Ammon's horn (tissue), 1 donor: ENCODE measurements at regions not wholly inside any gene's neighbourhood (a gene's known extent, or its start where the extent isn't known, plus 50 kb on each side); places are given as distances from the start of the nearest gene placed in this dataset.
"Not testable (repeated sequence)": the region's sequence is repeated elsewhere in the genome, so short reads cannot be mapped to it uniquely, and the experiment has no call there.

Source experiments
- DNase-seq: peaks from one replicate; pipeline ENCODE4 v3.0.0-alpha.2; 2016; ENCODE audit warnings: low spot score

DNA sequence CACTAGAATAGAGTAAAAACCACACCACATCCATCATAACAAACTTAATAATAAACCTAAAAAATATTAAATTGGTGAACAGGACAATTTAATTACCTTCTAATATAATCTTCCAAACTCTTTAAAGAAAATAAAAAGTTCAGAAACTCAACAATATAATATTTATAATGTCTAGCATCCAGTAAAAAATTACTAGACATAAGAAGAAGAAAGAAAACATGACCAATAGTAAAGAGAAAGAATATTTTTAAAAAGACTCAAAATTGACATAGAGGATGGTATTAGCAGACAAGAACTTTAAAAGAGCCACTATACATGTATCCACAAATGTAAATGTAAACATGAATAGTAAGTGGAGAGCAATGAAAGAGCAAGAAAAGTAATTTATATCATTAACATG lies 388.4 kb downstream of the TFEC start:
- DNase-seq: no peak

DNA sequence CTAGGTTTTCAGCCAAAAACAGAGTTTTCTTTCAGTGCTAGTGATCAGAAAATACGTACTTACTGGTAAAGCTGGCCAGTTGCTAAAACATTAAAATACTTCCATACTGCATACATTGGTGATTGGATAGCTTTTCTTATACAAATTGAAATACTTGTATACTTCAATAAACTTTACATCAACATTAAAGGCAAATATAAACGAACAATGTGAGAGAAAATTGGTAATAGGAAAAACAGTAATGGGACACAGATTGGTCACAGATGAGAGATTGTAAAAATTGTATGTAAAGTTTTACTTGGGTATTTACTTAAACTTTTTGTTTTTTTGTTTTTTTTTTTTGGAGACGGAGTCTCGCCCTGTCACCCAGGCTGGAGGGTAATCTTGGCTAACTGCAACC lies 391.7 kb downstream of the TFEC start:
- DNase-seq: no peak

DNA sequence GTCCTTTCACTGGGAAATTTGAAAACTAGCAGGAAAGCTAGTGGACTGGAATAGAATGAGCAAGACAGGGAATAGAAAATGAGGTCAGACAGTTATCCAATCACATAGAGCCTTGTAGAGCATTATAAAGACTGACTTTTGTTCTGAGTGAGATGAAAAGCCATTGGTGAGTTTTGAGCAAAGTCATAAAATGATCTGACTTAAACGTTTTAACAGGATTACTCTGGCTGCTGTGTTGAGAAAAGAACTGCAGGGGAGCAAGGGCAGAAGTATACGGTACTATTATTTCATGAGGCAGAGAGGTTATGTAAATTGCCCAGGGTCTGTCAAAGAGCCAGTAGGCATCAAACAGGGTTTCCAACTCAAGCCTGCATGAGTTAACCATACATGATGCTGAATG lies 393.4 kb downstream of the TFEC start:
- no peak for DNase-seq

DNA sequence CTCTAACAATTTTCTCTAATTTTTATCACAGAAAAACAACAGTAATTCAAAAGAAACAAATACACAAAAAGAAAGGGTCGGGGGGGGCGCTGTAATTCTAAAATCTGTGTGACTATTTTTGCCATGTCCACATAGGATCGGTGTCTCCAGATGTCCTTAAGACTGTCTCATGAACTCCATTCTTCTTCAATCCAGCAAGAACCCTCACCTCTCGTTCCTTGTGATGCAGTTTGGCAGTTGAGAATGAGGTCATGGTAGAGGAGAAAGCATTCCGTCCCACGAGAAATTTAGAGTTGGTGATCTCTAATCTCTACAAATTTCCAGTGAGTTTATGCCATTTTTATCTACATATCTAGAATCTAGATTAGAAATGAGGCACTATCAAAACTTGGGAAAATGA lies 394.7 kb downstream of the TFEC start:
- DNase-seq: no peak

DNA sequence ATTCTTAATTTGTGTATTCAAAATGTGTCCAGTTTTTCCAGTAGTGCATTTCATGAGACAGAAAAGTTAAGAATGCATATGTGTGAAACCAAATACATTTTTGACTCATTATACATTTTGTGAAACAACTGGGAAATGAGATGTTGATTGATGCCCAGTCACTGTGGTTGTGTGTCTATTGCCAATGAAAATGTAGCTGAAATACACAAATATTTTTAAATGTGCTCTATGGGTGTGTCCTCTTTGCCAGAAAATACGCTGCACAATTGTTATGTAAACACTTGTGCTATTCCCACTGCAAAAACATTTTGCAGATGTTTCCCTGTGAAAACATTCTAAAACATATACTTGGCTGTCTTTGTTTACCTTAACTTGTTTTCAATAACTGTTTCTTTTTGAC lies 395.2 kb downstream of the TFEC start:
- DNase-seq: no peak

DNA sequence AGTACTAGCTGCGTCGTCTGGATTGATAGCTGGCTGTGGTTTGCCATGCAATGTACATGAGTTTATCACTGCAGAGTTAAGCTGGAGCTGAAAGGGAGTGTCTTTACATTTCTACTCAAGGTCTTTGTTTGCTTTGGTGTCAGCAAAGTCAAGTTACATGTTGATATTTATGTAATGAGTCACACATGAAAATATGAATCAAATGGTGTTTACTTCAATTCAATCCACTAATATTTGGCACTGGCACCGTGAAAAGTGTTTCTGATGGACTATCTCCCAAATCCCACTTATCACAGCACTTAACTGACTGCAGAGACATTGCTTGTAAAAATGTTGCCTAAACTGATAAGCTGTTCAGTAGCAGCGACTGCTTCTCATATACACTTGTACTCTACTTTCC lies 395.9 kb downstream of the TFEC start:
- no peak for DNase-seq

DNA sequence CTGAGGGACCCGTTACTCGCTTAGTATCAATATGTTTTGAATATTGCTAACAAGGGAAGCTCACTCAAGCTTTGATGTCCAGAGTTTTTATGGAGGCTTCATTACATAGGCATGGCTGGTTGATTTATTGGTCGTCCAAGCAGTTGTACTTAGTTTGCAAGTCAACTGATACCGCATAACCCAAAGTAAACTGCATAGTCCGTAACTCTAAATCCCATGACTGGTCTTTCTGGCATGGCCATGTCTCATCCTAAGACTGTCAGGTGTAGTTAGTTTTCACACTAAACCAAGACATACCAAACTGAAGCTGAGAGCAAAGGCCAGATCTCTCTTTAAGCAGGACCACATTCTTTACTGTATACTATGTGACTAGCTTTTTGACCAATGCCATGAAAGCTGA lies 397.9 kb downstream of the TFEC start:
- DNase-seq: no peak

DNA sequence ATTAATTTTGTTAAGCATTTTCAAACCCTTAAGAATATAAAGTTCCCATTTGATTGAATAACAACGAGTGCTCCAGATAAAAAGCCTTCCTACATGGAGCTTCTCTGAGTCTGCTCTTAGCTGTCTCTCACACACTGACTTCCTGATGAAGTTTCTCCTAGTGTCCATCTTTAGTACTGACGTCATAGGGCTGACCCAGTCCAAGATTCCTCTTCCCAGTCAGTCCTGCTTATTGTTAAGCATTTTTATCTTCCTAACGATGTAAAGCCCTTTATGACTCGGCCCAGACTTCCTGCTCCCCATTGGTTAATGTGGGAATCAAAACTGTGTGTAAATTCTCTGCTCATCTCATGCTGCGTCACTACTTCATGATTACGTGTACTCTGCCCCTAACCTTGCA lies 398.8 kb downstream of the TFEC start:
- no peak for DNase-seq

DNA sequence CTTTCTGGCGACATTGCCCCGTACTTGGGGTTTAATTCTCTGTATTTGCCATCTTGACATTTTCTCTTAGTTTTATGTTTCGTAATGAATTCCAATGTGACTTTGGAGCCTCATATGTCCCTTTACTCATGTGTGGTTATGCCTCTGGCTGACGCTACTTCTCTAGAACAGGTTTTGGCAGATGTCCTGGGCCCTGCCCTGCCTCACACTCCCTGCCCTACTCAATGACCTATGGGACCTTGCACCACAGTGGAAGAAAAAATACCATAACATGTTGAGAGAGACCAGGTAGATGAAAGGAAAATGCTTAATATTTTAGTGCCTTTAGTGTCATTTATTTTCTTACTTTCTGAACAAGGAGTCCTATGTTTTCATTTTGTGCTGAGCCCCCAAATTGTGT lies 400.5 kb downstream of the TFEC start:
- no peak for DNase-seq

DNA sequence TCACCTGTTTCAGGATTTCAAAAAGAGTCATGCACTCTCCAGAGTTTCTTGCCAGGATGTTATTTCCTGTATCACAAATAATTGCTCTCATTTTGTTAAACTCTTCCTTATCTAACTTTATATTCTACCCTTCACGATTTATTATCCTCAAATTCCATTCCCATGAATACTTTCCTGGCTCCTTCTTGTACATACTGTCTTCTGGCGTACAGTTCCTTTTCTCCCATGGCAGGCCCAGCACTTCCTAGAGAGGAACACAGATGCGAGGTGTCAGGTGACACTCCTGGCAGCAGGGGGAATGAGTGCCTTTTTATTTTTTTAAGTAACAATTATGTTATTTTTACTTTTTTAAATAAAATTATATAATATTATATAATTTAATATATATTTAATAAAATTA lies 411.9 kb downstream of the TFEC start:
- no peak for DNase-seq

DNA sequence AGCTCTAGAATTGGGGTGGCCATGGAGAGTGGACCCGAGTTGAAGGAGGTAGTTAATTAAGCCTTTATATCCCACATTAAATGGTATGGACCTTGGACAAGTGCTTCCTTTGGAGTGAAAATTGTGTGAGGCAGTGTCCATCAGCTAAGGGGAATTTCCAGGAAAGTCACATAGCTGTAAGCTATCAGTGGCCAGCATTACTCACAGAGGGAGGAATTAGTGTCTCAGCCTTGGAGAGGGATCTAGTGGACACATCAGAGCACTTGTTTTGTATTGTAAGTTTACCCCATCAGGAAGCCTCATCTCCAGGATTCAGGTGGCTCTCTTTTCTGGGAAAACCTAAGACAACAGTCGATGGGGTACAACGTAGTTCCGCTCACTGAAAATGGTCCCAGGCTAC lies 416.7 kb downstream of the TFEC start:
- DNase-seq: no peak

DNA sequence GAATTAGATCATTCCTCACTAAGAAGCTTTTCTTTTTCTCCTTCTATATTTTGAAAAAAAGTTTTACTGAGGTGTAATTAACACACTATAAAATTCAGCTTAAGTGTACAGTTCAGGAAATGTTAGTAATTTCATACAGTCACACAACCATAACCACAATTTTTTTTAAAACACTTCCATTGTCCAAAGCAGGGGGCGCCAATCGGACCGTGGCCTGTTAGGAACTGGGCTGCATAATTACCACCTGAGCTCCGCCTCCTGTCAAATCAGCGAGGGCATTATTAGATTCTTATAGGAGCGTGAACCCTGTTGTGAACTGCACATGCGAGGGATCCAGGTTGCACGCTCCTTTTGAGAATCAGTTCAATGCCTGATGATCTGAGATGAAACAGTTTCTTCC lies 427.1 kb downstream of the TFEC start:
- no peak for DNase-seq

DNA sequence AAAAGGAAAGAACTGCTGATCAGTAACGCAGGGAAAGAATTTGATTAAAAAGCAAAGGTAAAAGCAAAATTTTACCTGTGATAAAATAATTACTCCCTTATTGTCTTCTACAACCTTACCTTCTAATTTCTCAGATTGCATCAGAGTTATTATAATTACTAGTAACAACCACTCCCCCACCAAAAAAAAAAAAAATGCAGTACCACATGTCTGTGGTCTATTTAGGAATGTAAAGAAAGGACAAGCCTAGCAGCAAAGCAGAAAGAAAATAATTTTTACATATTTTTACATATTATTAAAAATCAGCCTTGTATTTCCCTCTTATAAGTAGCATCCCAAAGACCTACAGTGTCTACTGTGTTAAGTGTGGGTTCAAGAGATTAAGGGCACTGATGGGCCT lies 430.4 kb downstream of the TFEC start:
- no peak for DNase-seq

DNA sequence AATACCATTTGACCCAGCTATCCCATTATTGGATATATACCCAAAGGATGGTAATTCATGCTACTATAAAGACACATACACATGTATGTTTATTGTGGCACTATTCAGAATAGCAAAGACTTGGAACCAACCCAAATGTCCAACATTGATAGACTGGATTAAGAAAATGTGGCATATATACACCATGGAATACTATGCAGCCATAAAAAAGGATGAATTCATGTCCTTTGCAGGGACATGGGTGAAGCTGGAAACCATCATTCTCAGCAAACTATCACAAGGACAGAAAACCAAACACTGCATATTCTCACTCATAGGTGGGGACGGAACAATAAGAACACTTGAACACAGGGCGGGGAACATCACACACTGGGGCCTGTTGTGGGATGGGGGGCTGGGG lies 431.4 kb downstream of the TFEC start:
- DNase-seq: not testable (repeated sequence)

DNA sequence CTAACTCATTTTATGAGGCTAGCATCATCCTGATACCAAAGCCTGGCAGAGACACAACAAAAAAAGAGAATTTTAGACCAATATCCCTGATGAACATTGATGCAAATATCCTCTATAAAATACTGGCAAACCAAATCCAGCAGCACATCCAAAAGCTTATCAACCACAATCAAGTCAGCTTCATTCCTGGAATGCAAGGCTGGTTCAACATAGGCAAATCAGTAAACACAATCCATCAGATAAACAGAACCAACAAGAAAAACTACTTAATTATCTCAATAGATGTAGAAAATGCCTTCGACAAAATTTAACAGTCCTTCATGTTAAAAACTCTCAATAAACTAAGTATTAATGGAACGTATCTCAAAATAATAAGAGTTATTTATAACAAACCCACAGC lies 433.3 kb downstream of the TFEC start:
- DNase-seq: not testable (repeated sequence)

DNA sequence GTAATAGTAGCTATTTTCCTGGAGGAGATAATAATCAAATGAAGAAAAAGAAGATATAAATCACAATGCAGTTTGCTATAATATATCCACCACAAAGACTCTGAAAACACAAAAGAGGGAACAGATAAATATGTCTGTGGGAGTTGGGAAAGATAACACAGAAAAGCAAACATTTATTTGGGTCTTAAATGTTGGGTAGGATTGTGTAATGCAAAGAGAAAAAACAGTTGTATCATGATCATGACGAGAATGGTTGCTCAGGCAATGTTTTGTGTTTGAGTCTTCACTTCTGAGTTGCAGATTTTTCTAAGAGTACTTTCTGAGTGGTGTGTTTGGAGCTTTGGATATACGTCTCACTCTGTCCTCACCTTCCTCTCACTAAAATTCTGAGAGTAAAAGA lies 437.5 kb downstream of the TFEC start:
- no peak for DNase-seq

DNA sequence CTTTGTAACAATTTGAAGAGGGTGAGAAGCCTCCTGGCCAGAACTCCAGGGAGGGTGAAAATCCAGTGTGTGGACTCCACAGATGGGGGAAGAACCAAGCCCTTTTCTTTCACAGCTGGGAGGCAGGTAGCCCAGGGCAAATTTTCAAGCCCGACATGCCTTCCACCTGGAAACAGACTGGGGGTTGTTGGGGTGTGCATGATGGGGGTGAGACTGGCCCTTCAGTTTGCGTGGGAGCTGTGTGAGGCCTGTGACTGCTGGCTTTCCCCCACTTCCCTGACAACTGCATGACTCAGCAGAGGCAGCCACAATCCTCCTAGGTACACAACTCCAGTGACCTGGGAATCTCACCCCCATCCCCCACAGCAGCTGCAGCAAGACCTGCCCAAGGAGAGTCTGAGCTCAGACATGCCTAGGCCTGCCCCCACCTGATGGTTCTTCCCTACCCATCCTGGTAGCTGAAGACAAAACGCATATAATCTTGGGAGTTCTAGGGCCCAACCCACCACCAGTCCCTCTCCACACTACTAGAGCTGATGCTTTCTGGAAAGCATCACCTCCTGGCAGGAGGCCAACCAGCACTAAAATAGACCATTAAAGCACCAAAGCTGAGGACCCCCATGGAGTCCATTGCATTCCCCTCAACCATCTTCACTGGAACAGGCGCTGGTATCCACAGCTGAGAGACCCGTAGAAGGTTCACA lies 445.4 kb downstream of the TFEC start:
- DNase-seq: no peak

DNA sequence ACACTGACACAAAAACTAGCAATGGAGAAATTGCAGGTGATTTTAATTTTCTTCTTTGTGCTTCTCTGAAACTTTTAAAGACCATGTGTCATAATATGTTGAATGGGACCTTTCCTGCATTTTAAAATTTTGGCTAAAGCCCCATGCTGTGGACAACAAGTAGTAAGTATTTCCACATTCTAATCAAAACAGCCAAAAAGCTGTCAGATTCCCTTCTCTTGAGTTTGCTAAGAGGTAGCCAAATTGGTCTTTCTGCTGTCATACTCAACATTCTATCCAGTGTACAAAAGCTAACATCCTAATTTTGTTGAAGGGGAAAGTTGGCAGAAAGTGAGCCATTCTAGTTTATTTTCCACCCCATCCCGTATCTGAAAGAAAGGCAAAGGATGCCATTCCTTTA lies 447.6 kb downstream of the TFEC start:
- no peak for DNase-seq

DNA sequence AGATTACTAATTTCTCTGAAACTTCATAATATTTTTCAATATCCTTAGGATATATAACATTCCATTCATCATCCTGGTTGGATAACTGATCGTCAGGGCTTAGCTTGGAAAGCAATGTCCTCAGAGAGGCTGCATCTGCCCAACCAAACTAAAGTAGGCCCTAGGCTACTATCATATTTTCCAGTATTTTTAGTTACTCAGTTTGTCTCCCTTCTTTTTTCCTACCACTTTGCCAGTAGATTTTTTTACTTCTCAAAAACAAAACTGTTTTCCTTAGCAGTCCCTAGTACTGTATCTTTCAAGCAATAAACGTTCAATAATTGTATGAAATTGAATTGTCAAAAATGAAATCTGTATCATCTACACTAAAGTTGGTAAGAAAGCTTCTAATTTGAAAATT lies 452.0 kb downstream of the TFEC start:
- DNase-seq: no peak

DNA sequence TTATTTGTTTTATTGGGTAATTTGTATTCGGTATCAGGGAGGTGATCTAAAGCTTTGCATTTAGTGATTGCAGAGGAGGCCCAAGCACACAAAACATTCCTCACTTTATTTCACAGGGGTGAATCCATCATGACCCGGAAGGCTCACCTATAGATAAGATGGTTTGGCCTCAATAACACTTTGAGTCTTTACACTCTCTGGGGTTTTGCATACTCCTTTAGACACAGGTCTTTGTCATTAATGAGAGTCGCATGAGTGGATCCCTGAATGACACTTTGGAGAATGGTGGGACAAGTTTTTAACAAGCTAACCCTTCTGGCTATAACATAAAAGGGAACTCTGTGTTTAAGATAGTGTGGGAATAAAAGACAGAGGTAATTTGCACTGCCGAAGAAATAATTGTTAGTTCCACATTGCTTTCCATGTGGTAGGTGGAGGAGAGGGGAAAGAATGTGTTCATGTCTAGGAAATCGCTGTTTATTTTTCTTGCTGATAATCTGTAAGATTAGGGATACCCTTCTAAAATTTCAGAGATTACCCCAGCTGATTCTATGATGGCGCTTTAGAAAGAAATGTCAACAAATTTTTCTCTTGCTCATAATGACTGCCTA lies 455.8 kb downstream of the TFEC start:
- no peak for DNase-seq

DNA sequence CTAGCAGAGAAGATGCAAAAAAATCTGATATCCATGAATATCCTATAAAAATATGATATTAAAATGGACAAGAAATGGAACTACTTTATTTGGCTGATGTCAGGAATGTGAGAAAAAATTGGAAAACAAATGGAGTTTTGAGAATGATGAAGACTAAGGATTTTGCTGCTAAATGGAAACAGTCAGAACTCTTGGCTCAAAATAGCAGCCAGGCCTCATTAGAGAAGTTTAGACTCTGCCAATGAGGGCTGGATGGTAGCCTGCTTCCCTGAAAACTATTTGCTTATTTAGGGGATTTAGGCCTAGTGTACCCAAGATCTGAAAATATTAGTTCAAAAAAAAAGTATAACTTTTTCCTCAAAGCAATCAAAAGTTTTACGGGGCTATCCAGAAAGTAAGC lies 458.5 kb downstream of the TFEC start:
- no peak for DNase-seq

DNA sequence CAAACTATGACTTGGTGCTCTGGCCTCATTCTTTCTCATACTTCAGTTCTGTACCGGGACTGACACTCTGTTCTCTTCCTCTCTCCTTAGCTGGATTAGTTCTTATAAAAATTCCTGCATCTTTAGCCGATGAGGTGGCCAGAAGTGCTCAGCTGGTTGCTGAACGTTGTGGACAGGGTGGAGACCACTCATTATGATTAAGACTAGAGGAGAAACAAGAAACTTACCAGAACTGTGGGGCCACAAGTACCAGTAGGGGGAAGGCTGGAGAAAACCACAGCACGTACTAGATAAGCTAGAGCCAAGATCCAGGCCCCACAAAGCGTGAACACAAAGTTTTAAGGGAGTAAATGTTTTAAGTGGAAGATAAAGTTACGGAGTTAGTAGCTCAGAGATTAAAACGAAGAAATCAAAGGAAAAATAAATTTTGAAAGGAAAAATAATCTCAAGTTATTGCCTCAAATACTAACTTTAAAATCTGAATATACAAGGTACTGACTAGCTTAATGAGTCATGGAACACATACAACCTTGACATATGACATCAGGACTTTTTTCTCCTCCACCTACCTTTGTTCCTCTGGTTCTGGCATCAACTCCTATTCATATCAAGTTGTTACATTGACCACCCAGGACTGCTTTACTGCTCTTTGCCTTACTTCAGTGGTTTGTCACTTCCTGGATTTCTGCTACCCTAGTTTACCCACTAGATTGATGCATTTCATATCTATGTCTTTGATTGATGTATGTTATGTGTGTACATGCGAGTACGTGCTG lies 469.0 kb downstream of the TFEC start:
- DNase-seq: no peak

DNA sequence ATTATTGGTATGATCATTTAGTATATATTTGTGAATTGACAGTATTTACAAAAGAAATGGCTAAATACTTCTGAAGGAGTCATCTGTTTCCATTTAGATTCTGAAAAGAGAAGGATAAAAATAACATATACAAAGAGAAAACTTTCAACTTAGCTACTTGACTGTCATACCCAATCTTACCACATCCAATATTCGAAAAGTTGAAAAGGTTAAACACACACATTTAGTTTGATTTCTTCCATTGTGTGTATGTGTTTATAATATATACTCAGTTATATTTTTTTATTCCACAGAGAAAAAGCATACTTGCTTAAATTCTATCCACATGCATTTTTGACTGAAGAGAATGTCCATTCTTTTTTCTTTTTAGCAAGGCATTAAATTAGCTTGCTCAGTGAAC lies 470.7 kb downstream of the TFEC start:
- no peak for DNase-seq

DNA sequence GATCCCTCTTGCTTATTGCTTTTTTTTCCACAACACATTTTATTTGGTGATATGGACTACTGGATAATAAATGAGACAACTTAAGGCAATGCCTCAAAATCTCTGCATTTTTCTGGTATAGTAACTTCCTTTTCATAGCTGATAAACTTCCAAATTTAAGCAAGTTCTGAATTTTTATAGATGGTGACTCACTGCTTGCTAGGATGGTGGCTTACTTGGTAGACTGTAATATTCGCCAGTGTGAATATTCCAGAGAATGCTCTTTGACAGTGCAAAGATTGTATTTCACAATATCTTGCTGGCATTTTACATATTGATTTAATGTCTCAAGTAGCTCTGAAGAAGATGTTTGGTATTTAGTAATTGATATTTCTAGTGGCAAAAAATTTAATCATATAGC lies 472.4 kb downstream of the TFEC start:
- no peak for DNase-seq
